HG02588 (cell line): ENCODE measurements at regions not wholly inside any gene's neighbourhood (a gene's known extent, or its start where the extent isn't known, plus 50 kb on each side); places are given as distances from the start of the nearest gene placed in this dataset.

Experiments used
- ATAC-seq: cut with Tn5 transposase; IDR thresholded peaks from one replicate; pipeline ENCODE4 v1.9.1; 2021; ENCODE audit warnings: mild to moderate bottlenecking, moderate library complexity; ENCODE audit not compliant: unreplicated experiment

GRCh38 chr1:82220754-82221153, 420.0 kb downstream of the ADGRL2 start:
- ATAC-seq, result no peak

GRCh38 chr1:82219841-82220240, 419.1 kb downstream of the ADGRL2 start:
- no peak for ATAC-seq

GRCh38 chr1:82218846-82219245, 418.1 kb downstream of the ADGRL2 start:
- ATAC-seq, result no peak

GRCh38 chr1:82215853-82216175, 415.1 kb downstream of the ADGRL2 start:
- no peak for ATAC-seq

GRCh38 chr1:82215056-82215852, 414.5 kb downstream of the ADGRL2 start:
- no peak for ATAC-seq

- ATAC-seq, result no peak
Measured at GRCh38 chr1:82214606-82215005, 413.9 kb downstream of the ADGRL2 start.

- no peak for ATAC-seq
Measured at GRCh38 chr1:82197606-82198005, 396.9 kb downstream of the ADGRL2 start.

- ATAC-seq, result no peak
Measured at GRCh38 chr1:82195245-82195644, 394.5 kb downstream of the ADGRL2 start.

GRCh38 chr1:82185084-82185483, 384.4 kb downstream of the ADGRL2 start:
- no peak for ATAC-seq

- ATAC-seq, result no peak
Measured at GRCh38 chr1:82181846-82182245, 381.1 kb downstream of the ADGRL2 start.

GRCh38 chr1:82179131-82179530, 378.4 kb downstream of the ADGRL2 start:
- no peak for ATAC-seq

GRCh38 chr1:82177192-82177591, 376.5 kb downstream of the ADGRL2 start:
- no peak for ATAC-seq

- no peak for ATAC-seq
Measured at GRCh38 chr1:82171955-82172354, 371.2 kb downstream of the ADGRL2 start.

- no peak for ATAC-seq
Measured at GRCh38 chr1:82168482-82168881, 367.7 kb downstream of the ADGRL2 start.

GRCh38 chr1:82165304-82165703, 364.6 kb downstream of the ADGRL2 start:
- ATAC-seq, result no peak

- ATAC-seq, result no peak
Measured at GRCh38 chr1:82162486-82163420, 362.0 kb downstream of the ADGRL2 start.

- ATAC-seq, result peak; percentile 57
Measured at GRCh38 chr1:82161700-82162141, 361.0 kb downstream of the ADGRL2 start.

- ATAC-seq, result peak; percentile 40
Measured at GRCh38 chr1:82160903-82161302, 360.2 kb downstream of the ADGRL2 start.

- ATAC-seq, result no peak
Measured at GRCh38 chr1:82160036-82160435, 359.3 kb downstream of the ADGRL2 start.

- no peak for ATAC-seq
Measured at GRCh38 chr1:82158981-82159380, 358.2 kb downstream of the ADGRL2 start.

- ATAC-seq, result no peak
Measured at GRCh38 chr1:82154219-82154970, 353.7 kb downstream of the ADGRL2 start.
